Activated CD4-positive, alpha-beta T cell treated with anti-CD3 and anti-CD28 coated beads for 1 hour (primary cell): ENCODE measurements at regions not wholly inside any gene's neighbourhood (a gene's known extent, or its start where the extent isn't known, plus 50 kb on each side); places are given as distances from the start of the nearest gene placed in this dataset.
"Not testable (repeated sequence)": the region's sequence is repeated elsewhere in the genome, so short reads cannot be mapped to it uniquely, and the experiment has no call there.

Source experiments
- DNase-seq: peaks from one replicate; pipeline ENCODE4 v3.0.0-alpha.2; 2020

DNA sequence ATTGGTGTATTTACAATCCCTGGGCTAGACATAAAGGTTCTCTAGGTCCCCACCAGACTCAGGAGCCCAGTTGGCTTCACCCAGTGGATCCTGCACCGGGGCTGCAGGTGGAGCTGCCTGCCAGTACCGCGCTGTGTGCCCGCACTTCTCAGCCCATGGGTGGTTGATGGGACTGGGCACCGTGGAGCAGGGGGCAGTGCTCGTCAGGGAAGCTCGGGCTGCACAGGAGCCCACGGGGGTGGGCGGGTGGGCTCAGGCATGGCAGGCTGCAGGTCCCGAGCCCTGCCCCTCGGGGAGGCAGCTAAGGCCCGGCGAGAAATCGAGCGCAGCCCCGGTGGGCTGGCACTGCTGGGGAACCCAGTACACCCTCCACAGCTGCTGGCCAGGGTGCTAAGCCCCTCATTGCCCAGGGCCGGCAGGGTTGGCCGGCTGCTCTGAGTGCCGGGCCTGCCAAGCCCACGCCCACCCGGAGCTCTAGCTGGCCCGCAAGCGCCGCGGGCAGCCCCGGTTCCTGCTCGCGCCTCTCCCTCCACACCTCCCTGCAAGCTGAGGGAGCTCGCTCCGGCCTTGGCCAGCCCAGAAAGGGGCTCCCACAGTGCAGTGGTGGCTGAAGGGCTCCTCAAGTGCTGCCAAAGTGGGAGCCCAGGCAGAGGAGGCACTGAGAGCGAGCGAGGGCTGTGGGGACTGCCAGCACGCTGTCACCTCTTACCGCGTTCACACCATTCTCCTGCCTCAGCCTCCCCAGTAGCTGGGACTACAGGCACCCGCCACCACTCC, 353.5 kb upstream of the HS6ST1 start:
- not testable (repeated sequence) for DNase-seq

DNA sequence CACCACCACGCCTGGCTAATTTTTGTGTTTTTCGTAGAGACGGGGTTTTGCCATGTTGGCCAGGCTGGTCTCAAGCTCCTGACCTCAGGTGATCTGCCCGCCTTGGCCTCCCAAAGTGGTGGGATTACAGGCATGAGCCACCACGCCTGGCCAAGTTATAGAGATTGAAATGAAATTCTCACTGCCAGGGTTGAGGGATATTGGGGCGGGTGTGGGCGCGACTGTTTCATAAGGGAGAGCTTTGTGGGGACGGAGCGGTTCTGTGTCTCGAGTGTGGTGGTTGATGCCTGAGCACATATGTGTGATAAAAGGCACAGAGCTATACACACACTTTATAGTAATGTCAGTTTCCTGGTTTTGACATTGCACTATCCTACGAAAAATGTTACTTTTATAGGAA, 361.0 kb upstream of the HS6ST1 start:
- not testable (repeated sequence) for DNase-seq

- no peak for DNase-seq
Observed at GRCh38 chr2:128681507-128681906, 362.8 kb upstream of the HS6ST1 start.

DNA sequence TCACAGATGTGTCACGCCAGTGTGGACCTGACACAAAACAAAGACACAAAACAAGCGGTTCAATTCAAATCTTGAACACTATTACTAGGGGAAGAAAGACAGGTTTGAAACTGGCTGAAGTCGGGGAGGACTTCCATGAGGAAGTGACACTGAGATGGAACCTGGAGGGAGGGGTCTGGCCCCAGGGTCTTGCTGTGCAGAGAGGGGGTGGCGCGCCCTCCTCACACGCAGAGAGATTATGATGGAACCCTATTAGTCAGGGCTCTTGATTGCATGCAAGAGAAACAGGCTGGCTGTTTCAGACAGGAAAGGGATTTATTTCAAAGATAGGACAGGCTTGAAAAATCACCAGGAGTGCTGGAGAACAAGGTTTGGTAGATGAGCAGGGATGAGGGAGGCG, 363.6 kb upstream of the HS6ST1 start:
- DNase-seq = no peak

GRCh38 chr2:128682729-128683284, 364.1 kb upstream of the HS6ST1 start:
- no peak for DNase-seq

DNA sequence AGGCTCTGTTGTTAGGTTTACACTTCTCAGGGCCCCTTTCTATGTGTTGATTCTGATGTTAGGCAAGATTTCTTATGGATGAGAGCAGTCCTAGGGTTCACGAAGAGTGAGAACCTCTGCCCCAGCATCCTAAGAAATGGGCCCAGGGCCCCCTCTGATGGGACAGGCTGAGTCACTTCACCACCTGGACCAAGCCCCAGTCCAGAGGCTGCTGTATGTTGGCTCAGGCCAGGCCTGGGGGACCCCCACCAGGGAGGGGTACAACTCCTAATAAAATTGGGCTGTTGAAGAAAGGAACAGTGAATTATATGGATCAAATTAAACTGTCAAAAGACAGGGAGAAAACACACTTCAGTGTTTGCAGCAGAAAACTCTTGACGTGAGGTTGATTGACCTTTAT, 365.9 kb upstream of the HS6ST1 start:
- no peak for DNase-seq

DNA sequence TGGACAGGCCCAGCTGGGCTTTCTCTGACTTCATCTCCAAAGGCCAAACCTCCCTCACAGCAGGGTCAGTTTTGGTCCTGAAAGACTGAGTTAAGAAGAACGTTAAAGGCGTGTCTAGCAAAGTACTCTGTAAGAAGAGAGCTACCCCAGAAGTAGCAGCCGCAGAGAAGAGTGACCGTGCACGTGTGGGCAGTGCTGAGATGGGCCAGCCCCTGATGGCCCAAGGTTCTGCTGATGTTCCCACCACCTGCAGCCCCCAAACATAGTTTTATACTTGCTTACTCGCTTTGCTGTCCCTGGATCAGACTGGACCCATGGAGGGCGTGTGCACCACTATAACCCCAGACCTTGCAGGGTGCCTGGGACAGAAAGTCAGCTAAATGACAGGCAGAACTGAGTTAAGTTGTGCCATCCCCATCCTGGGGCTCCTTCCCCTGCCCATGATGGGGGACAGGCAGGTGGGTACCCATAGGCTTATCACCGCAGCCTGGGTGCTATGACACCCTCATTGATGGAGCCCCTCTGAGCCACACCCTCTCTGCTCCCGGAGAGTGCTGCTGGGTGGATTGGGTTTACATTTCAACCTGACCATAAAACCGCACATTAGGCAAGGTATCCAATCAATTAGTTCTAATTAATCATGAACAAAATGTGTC, 367.3 kb upstream of the HS6ST1 start:
- no peak for DNase-seq

DNA sequence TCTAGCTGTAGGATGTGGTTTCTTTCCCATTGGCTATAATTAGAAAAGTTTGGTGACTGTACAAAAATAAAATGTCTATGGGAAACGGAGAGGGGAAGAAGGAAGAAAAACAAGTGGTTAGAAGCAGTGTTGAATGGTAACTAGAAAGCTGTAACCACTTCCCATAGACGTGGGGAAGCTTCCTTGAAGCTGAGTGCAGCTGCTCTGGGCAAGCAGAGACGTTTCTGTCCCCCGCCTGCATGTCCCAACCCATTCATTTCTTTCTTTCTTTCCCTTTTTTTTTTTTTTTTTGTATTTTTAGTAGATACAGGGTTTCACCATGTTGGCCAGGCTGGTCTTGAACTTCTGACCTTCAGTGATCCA, 367.8 kb upstream of the HS6ST1 start:
- DNase-seq = no peak

DNA sequence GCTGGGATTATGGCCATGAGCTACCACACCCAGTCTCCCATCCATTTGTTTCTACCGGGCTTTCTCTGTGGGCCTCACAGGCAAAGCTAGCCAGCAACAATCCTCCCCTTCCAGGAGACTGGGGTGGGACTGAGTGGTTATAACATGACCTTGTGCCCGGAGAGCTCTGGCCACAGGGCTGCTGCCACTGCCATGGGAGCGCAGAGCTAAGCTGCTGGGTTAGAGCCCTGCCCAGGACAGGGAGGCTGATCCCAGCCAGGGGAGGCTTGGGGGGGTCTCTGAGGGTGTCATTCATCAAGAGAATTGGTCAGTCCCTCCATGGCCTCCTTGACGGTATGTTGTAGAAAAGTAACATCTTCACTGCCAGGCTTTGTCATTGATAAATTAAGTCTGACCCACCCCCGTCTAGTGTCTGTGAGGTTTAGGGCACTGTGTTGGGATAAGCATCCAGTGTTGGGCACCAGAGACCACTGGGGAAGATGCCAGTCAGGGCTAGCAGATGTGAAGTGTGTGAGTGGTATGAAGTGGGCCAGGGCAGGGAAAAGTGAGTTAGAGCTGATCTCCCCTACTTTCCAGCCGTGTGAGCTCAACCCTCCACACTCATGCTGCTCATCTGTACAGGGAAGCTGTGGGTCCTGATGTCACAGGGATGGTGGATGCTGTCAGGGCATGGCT, 368.4 kb upstream of the HS6ST1 start:
- no peak for DNase-seq

- DNase-seq = no peak
Observed at GRCh38 chr2:128687565-128687964, 368.9 kb upstream of the HS6ST1 start.

- no peak for DNase-seq
Observed at GRCh38 chr2:128689971-128690370, 371.3 kb upstream of the HS6ST1 start.

DNA sequence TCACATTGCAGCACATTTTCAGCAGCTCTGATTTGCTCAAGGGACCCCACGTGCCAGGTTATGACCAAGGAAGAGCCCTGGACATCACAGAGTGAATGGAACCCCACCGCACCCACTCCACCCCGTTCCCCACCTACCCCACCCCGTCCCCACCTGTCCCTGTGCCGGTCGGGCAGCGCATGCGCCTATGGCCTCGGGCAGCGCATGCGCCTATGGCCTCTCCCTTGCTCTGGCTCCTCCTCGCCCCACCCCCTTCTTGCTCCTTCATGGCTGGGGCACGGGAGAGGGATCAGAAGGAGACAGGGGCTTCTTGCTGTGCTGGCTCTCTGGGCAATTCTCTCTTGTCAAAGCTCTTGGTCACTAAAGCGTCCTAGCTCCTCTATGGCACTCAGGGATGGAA, 371.8 kb upstream of the HS6ST1 start:
- no peak for DNase-seq

DNA sequence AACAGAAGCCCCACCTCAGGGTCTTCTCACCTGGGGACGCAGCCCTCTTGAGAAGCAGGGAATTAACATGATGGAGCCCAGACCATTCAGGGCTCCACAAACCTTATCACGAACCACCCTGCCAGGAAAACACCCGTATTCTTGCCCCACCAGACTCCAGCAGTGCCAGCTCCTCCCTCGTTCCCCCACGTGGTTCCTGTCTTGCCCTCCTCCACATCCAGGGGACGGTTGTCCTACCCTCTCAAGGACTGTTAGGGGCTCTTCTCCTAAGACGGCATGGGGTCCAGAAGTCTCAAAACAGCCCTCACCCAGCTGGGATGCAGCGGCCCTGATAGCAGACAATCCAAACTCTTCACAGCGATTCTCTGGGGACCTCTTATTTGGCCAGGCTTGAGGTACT, 372.2 kb upstream of the HS6ST1 start:
- DNase-seq = no peak

GRCh38 chr2:128691526-128691925, 372.9 kb upstream of the HS6ST1 start:
- no peak for DNase-seq

DNA sequence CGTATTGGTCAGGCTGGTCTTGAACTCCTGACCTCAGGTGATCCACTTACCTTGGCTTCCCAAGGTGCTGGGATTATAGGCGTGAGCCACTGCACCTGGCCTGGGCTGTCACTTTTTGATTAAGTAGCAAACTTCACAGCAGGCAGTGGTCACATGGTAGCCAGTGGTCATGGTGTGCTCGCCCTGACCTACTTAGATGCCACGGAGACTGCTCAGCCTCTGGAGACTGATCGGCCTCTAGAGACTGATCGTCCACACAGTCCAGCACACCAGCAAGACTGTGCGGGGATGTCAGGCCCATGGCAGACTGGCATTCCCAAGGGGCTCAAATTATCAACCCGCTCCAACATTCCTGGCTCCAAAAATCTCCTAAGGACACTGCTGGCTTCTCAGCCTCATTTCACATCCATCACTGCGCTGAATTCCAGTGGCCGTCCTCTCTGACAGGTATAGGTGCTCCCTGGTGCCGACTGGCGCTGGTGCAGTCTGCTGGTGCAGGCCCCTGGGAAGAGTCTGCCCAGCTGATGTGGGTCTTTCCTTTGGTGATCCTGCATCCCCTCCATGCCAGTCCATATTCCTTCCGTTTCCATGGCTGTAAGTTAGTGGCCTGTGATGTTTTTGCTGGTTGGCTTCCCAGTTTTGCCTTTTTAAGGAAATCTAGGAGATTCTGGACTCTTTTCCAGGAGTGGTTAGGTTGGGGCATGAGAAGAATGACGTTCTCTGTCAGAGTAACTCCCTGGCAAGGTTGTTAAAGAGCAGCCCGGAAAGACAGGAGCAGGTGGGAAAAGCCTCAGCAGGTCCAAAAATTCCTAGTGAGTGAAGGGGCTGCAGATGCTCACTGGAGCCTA, 374.5 kb upstream of the HS6ST1 start:
- no peak for DNase-seq

DNA sequence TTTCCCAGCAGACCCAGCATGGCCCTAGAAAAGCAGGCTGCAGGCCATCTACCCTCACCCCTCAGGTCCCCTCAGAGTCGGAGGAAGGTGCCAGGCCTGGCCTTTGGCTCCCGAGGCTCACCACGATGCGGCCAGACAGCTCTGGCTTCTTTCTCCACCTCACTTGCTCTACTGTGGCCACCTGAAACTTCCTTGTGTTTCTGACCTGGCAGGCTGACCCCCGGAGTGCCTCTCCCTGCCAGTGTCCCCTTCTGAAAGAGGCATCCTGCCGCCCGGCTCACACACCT, 375.0 kb upstream of the HS6ST1 start:
- no peak for DNase-seq

DNA sequence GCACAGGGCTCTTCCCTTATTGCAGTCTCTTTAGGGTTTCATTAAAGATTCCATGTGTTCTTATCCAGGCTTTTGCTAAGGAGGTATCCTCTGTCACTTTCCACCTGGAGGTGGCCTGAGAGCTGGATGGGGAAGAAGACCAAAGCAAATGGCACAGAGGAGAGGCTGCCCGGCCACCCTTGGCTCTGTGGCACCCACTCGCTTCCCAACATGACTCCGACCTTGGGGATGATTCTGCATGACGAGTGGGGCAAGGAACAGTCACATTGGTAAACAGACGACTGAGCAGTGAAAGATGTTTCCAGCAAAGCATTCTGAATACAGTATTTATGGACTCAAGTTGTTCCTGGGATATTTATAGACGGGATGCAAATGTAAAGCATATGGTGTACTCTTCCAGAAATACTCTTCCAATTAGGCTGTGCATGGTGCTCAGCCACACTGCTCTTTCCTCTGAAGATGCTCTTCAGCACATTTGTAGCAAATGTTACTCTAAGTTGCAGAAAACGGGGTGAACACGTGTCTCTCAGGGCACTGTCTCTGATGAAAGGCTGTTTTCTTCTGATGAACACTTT, 377.1 kb upstream of the HS6ST1 start:
- no peak for DNase-seq

DNA sequence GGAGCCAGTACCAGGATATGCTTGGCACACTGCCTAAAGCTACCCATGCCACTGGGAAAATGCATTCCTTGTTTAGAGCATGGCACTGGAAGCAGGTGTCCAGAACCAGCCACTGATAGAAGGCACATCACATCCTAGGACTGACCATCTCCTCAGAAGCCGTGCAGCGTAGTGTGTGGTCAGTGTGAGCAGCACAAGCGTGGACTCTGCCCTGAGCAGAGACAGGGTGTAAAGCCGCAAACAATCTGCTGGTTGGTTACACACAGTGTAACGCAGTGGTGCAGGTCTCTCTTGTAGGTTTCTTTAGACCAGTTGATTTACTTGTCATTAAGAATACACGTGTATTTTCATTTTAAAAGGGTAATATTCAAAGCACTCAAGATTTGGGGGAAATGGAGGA, 377.8 kb upstream of the HS6ST1 start:
- no peak for DNase-seq

GRCh38 chr2:128701418-128701817, 382.8 kb upstream of the HS6ST1 start:
- no peak for DNase-seq

- no peak for DNase-seq
Observed at GRCh38 chr2:128702616-128703015, 383.9 kb upstream of the HS6ST1 start.

DNA sequence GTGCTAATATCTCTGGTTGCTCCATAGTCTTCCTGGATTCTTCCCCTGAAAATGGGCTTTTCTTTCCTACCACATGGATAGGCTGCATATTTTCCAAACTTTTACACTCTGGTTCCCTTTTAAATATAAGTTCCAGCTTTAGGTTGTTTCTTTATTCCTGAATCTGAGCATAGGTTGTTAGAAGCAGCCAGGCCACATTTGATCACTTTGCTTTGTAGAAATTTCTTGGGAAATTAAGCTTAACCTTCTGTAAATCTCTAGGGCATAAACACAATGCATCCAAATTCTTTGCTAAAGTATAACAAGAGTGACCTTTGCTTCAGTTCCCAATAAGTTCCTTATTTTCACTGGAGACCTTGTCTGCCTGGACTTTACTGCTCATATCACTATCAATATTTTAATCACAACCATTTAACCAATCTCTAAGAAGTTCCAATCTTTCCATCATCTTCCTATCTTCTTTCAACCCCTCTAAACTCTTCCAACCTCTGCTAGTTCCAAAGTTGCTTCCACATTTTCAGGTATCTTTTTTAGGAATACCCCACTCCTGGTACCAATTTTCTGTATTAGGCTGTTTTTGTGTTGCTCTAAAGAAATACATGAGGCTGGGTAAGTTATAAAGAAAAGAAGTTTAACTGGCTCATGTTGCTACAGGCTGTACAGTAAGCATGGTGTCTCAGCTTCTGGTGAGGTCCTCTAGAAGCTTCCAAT, 389.6 kb upstream of the HS6ST1 start:
- no peak for DNase-seq

- DNase-seq = no peak
Observed at GRCh38 chr2:128710242-128710641, 391.6 kb upstream of the HS6ST1 start.
